Hepatocyte (in vitro differentiated cells): ENCODE measurements at regions not wholly inside any gene's neighbourhood (a gene's known extent, or its start where the extent isn't known, plus 50 kb on each side); places are given as distances from the start of the nearest gene placed in this dataset.

Experiments
- DNase-seq: peaks from one replicate; pipeline ENCODE4 v3.0.0-alpha.2; 2016; ENCODE audit warnings: low spot score
- H2AFZ ChIP-seq: fragments of 200-600 bp; sonication (generic); 2 replicates; pipeline ENCODE4 v1.6.0; 2016; ENCODE audit warnings: antibody characterized with exemption, mild to moderate bottlenecking
- H3K27ac ChIP-seq: fragments of 200-600 bp; sonication (generic); 2 replicates; pipeline ENCODE4 v1.5.1; 2016; ENCODE audit warnings: mild to moderate bottlenecking
- H3K27me3 ChIP-seq: fragments of 200-600 bp; sonication (generic); 2 replicates; pipeline ENCODE4 v1.6.1; 2016
- H3K36me3 ChIP-seq: fragments of 200-600 bp; sonication (generic); replicated peaks from 2 replicates; pipeline ENCODE4 v1.5.1; 2016; ENCODE audit warnings: low read depth; ENCODE audit not compliant: insufficient read depth
- H3K4me1 ChIP-seq: fragments of 200-600 bp; sonication (generic); 2 replicates; pipeline ENCODE4 v1.5.1; 2016; ENCODE audit warnings: mild to moderate bottlenecking, moderate library complexity; ENCODE audit not compliant: insufficient read depth
- H3K4me2 ChIP-seq: fragments of 200-600 bp; sonication (generic); 2 replicates; pipeline ENCODE4 v1.6.0; 2016
- H3K4me3 ChIP-seq: fragments of 200-600 bp; sonication (generic); 2 replicates; pipeline ENCODE4 v1.5.1; 2016; ENCODE audit warnings: mild to moderate bottlenecking
- H3K79me2 ChIP-seq: fragments of 200-600 bp; sonication (generic); 2 replicates; pipeline ENCODE4 v1.6.0; 2017; ENCODE audit warnings: mild to moderate bottlenecking
- H3K9me2 ChIP-seq: fragments of 200-600 bp; sonication (generic); replicated peaks from 2 replicates; pipeline ENCODE4 v1.6.0; 2017; ENCODE audit warnings: mild to moderate bottlenecking; ENCODE audit not compliant: insufficient read depth
- H3K9me3 ChIP-seq: fragments of 200-600 bp; sonication (generic); 2 replicates; pipeline ENCODE4 v1.5.1; 2016; ENCODE audit warnings: low read depth, mild to moderate bottlenecking
- H4K20me1 ChIP-seq: fragments of 200-600 bp; sonication (generic); 2 replicates; pipeline ENCODE4 v1.6.0; 2016; ENCODE audit warnings: mild to moderate bottlenecking; ENCODE audit not compliant: insufficient read depth, poor library complexity, severe bottlenecking
- EZH2 ChIP-seq: fragments of 200-600 bp; sonication (generic); IDR thresholded peaks from 2 replicates; pipeline ENCODE4 v1.6.1; 2016; ENCODE audit warnings: antibody characterized with exemption, mild to moderate bottlenecking, borderline replicate concordance
- EZH2phosphoT487 ChIP-seq: fragments of 200-600 bp; sonication (generic); IDR thresholded peaks from one replicate; pipeline ENCODE4 v1.6.1; 2018; ENCODE audit warnings: antibody characterized with exemption, mild to moderate bottlenecking, low read depth, moderate library complexity; ENCODE audit not compliant: unreplicated experiment, severe bottlenecking
- WGBS: methylation state at CpG from one replicate; pipeline ENCODE4 v1.1.6; 2016; ENCODE audit warnings: low lambda C conversion rate; ENCODE audit errors: missing lambda C conversion rate; 5-methylcytosine and 5-hydroxymethylcytosine counted together
- TF ChIP-seq, protein P1 (sequence below): fragments of 200-600 bp; sonication (generic); IDR thresholded peaks from 2 replicates; pipeline ENCODE4 v1.5.1; 2016; ENCODE audit warnings: antibody characterized with exemption, mild to moderate bottlenecking; ENCODE audit not compliant: poor library complexity

- no peaks in the 10 kb centered on the region for H3K36me3 ChIP-seq
- H3K27me3 ChIP-seq = no peaks in the 10 kb centered on the region
- H3K9me2 ChIP-seq = no peaks in the 10 kb centered on the region
- no peaks in the 10 kb centered on the region for H3K4me1 ChIP-seq
- H3K27ac ChIP-seq = no peak overlapping the region
- no peak overlapping the region for H2AFZ ChIP-seq
- H4K20me1 ChIP-seq = no peaks in the 10 kb centered on the region
- no peaks in the 10 kb centered on the region for H3K9me3 ChIP-seq
- no peak for DNase-seq
- no peak overlapping the region for H3K4me2 ChIP-seq
- no peaks in the 10 kb centered on the region for H3K79me2 ChIP-seq
- no peak overlapping the region for H3K4me3 ChIP-seq
- TF ChIP-seq EZH2 (no peak), EZH2phosphoT487 (no peak)
- TF ChIP-seq, protein P1, sequence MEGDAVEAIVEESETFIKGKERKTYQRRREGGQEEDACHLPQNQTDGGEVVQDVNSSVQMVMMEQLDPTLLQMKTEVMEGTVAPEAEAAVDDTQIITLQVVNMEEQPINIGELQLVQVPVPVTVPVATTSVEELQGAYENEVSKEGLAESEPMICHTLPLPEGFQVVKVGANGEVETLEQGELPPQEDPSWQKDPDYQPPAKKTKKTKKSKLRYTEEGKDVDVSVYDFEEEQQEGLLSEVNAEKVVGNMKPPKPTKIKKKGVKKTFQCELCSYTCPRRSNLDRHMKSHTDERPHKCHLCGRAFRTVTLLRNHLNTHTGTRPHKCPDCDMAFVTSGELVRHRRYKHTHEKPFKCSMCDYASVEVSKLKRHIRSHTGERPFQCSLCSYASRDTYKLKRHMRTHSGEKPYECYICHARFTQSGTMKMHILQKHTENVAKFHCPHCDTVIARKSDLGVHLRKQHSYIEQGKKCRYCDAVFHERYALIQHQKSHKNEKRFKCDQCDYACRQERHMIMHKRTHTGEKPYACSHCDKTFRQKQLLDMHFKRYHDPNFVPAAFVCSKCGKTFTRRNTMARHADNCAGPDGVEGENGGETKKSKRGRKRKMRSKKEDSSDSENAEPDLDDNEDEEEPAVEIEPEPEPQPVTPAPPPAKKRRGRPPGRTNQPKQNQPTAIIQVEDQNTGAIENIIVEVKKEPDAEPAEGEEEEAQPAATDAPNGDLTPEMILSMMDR = no peak
Measured at GRCh38 chr3:26293329-26293844, 329.2 kb upstream of the LRRC3B start.

GRCh38 chr3:26307192-26307591 is 315.4 kb upstream of the LRRC3B start:
- Histone ChIP-seq H3K4me1 (peaks cover 6% of the 10 kb centered on the region), H3K9me3 (no peaks in the 10 kb centered on the region), H3K4me3 (no peak overlapping the region), H3K27ac (no peak overlapping the region), H3K79me2 (no peaks in the 10 kb centered on the region), H3K9me2 (no peaks in the 10 kb centered on the region), H3K4me2 (no peak overlapping the region), H3K36me3 (no peaks in the 10 kb centered on the region), H4K20me1 (no peaks in the 10 kb centered on the region), H3K27me3 (no peaks in the 10 kb centered on the region), H2AFZ (no peak overlapping the region)
- WGBS = 75% methylated on average over 5 of the region's 5 CpGs
- no peak for DNase-seq
- no peak for TF ChIP-seq EZH2
- TF ChIP-seq, protein P1 = no peak
- TF ChIP-seq EZH2phosphoT487 = no peak

DNA sequence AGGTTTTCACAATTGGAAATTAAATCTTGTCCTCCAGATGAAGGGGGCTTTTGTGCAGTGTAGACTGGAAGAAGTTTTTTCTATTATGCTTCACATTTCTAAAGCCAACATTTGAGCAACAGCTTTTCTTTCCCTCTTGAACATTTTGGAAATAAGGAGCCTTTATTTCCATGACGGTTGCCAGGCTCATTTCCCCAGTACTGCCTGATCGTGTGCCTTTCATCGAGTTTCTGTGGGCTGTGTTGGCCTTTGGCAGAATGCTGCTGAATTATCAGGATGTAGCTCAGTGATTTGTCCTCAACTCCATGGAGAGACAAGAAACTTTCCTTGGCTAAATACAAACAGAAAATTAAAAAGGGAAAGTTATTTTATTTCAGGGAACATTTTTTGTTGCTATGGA is 314.8 kb upstream of the LRRC3B start:
- WGBS = 89% methylated on average over 3 of the region's 3 CpGs
- Histone ChIP-seq H3K27me3 (no peaks in the 10 kb centered on the region), H3K4me2 (no peak overlapping the region)

More for the DNA sequence above, 314.8 kb upstream of the LRRC3B start:
- Histone ChIP-seq H3K9me3 (no peaks in the 10 kb centered on the region), H3K4me1 (peaks cover 6% of the 10 kb centered on the region), H3K36me3 (no peaks in the 10 kb centered on the region), H2AFZ (no peak overlapping the region), H3K27ac (no peak overlapping the region), H4K20me1 (no peaks in the 10 kb centered on the region), H3K4me3 (no peak overlapping the region), H3K79me2 (no peaks in the 10 kb centered on the region), H3K9me2 (no peaks in the 10 kb centered on the region)
- DNase-seq = no peak
- TF ChIP-seq EZH2phosphoT487 (no peak), EZH2 (no peak)
- TF ChIP-seq, protein P1 = no peak
